WTC11 (cell line): ENCODE measurements at regions not wholly inside any gene's neighbourhood (a gene's known extent, or its start where the extent isn't known, plus 50 kb on each side); places are given as distances from the start of the nearest gene placed in this dataset.

Experiments
- ATAC-seq: fragments of 200-7000 bp; cut with Tn5 transposase; 2 replicates; pipeline ENCODE4 v1.10.0; 2021; ENCODE audit warnings: mild to moderate bottlenecking, moderate library complexity
- CTCF ChIA-PET: fragments of 300-600 bp; sonication (Branson Sonifier 250); formaldehyde crosslinking; loops from one replicate; lab custom pipeline; 2021; ENCODE audit warnings: antibody characterized with exemption; lab: Charles Lee
- POLR2A ChIA-PET: fragments of 350-600 bp; sonication (Branson Sonifier 250); formaldehyde crosslinking; loops from one replicate; lab custom pipeline; 2021; ENCODE audit warnings: antibody characterized with exemption; lab: Charles Lee
- DNase-seq: peaks from one replicate; pipeline ENCODE4 v3.0.0; 2021; ENCODE audit warnings: low spot score
- H3K27ac Mint-ChIP-seq: 2 replicates; pipeline ENCODE4 v1.8.0; 2021; ENCODE audit warnings: mixed read lengths
- H3K27me3 Mint-ChIP-seq: 2 replicates; pipeline ENCODE4 v1.8.0; 2021; ENCODE audit warnings: low read depth, mild to moderate bottlenecking, moderate library complexity, mixed read lengths
- H3K36me3 Mint-ChIP-seq: 2 replicates; pipeline ENCODE4 v1.8.0; 2021; ENCODE audit warnings: mixed read lengths
- H3K4me1 Mint-ChIP-seq: 2 replicates; pipeline ENCODE4 v1.8.0; 2022; ENCODE audit warnings: mixed read lengths
- H3K4me3 Mint-ChIP-seq: 2 replicates; pipeline ENCODE4 v1.8.0; 2021; ENCODE audit warnings: mild to moderate bottlenecking, moderate library complexity, mixed read lengths
- H3K9me3 Mint-ChIP-seq: 2 replicates; pipeline ENCODE4 v1.8.0; 2021; ENCODE audit warnings: mixed read lengths
- ATF3 ChIP-seq: sonication (generic); formaldehyde crosslinking; conservative IDR thresholded peaks from 2 replicates; pipeline ENCODE4 v1.8.1; 2022; ENCODE audit warnings: mild to moderate bottlenecking, missing genetic modification reagents
- CREM ChIP-seq: sonication (generic); formaldehyde crosslinking; IDR thresholded peaks from 2 replicates; pipeline ENCODE4 v1.8.1; 2022; ENCODE audit warnings: mild to moderate bottlenecking, missing genetic modification reagents, moderate library complexity
- E2F4 ChIP-seq: sonication (generic); formaldehyde crosslinking; IDR thresholded peaks from 2 replicates; pipeline ENCODE4 v1.8.1; 2022; ENCODE audit warnings: low read depth, mild to moderate bottlenecking, moderate library complexity, missing genetic modification reagents, borderline replicate concordance
- ETV6 ChIP-seq: sonication (generic); formaldehyde crosslinking; IDR thresholded peaks from 2 replicates; pipeline ENCODE4 v1.8.1; 2022; ENCODE audit warnings: mild to moderate bottlenecking, missing genetic modification reagents
- FOXK1 ChIP-seq: sonication (generic); formaldehyde crosslinking; IDR thresholded peaks from 2 replicates; pipeline ENCODE4 v1.8.0; 2022; ENCODE audit warnings: mild to moderate bottlenecking, moderate library complexity, missing genetic modification reagents
- GABPB1 ChIP-seq: sonication (generic); formaldehyde crosslinking; IDR thresholded peaks from 2 replicates; pipeline ENCODE4 v1.8.1; 2023; ENCODE audit warnings: mild to moderate bottlenecking, missing genetic modification reagents
- MAX ChIP-seq: sonication (generic); formaldehyde crosslinking; IDR thresholded peaks from 2 replicates; pipeline ENCODE4 v1.8.0; 2022; ENCODE audit warnings: mild to moderate bottlenecking, missing genetic modification reagents
- MYBL2 ChIP-seq: sonication (generic); formaldehyde crosslinking; IDR thresholded peaks from 2 replicates; pipeline ENCODE4 v1.8.1; 2023; ENCODE audit warnings: mild to moderate bottlenecking, moderate library complexity, missing genetic modification reagents
- NFE2L1 ChIP-seq: sonication (generic); formaldehyde crosslinking; IDR thresholded peaks from 2 replicates; pipeline ENCODE4 v1.8.1; 2023; ENCODE audit warnings: missing genetic modification reagents
- NFYB ChIP-seq: sonication (generic); formaldehyde crosslinking; conservative IDR thresholded peaks from 2 replicates; pipeline ENCODE4 v1.8.0; 2022; ENCODE audit warnings: low read depth, missing genetic modification reagents
- NR2C2 ChIP-seq: sonication (generic); formaldehyde crosslinking; IDR thresholded peaks from 2 replicates; pipeline ENCODE4 v1.8.0; 2022; ENCODE audit warnings: mild to moderate bottlenecking, missing genetic modification reagents
- OVOL2 ChIP-seq: fragments of 250-450 bp; sonication (Bioruptor Pico); IDR thresholded peaks from 2 replicates; pipeline ENCODE4 v1.9.0; 2021; ENCODE audit warnings: mild to moderate bottlenecking, borderline replicate concordance
- PRRX2 ChIP-seq: fragments of 250-450 bp; sonication (Bioruptor Pico); IDR thresholded peaks from 2 replicates; pipeline ENCODE4 v1.8.0; 2021; ENCODE audit warnings: mild to moderate bottlenecking
- TEAD1 ChIP-seq: sonication (generic); formaldehyde crosslinking; IDR thresholded peaks from 2 replicates; pipeline ENCODE4 v1.8.0; 2022; ENCODE audit warnings: mild to moderate bottlenecking, missing genetic modification reagents
- TEAD4 ChIP-seq: sonication (generic); formaldehyde crosslinking; IDR thresholded peaks from 2 replicates; pipeline ENCODE4 v1.8.0; 2022; ENCODE audit warnings: mild to moderate bottlenecking, missing genetic modification reagents
- USF1 ChIP-seq: sonication (generic); formaldehyde crosslinking; IDR thresholded peaks from 2 replicates; pipeline ENCODE4 v1.8.0; 2022; ENCODE audit warnings: mild to moderate bottlenecking, missing genetic modification reagents
- ZBTB21 ChIP-seq: sonication (generic); formaldehyde crosslinking; IDR thresholded peaks from 2 replicates; pipeline ENCODE4 v1.8.1; 2023; ENCODE audit warnings: mild to moderate bottlenecking, missing genetic modification reagents, borderline replicate concordance
- ZNF138 ChIP-seq: sonication (generic); formaldehyde crosslinking; conservative IDR thresholded peaks from 2 replicates; pipeline ENCODE4 v1.8.1; 2022; ENCODE audit warnings: mild to moderate bottlenecking, moderate library complexity, missing genetic modification reagents
- ZNF396 ChIP-seq: fragments of 250-450 bp; sonication (Bioruptor Pico); IDR thresholded peaks from 2 replicates; pipeline ENCODE4 v1.8.0; 2021; ENCODE audit warnings: mild to moderate bottlenecking, moderate library complexity, borderline replicate concordance
- ZNF416 ChIP-seq: fragments of 250-450 bp; sonication (Bioruptor Pico); IDR thresholded peaks from 2 replicates; pipeline ENCODE4 v1.9.0; 2021; ENCODE audit warnings: mild to moderate bottlenecking, inconsistent platforms
- ZNF423 ChIP-seq: fragments of 250-450 bp; sonication (Bioruptor Pico); IDR thresholded peaks from 2 replicates; pipeline ENCODE4 v2.1.2; 2022; ENCODE audit warnings: mild to moderate bottlenecking, moderate library complexity
- TF ChIP-seq, protein P1 (sequence below): fragments of 250-450 bp; sonication (Bioruptor Pico); IDR thresholded peaks from 2 replicates; pipeline ENCODE4 v1.8.0; 2021; ENCODE audit warnings: mild to moderate bottlenecking
- TF ChIP-seq, protein P2 (sequence below): fragments of 250-450 bp; sonication (Bioruptor Pico); IDR thresholded peaks from 2 replicates; pipeline ENCODE4 v2.1.2; 2022; ENCODE audit warnings: mild to moderate bottlenecking, moderate library complexity
- TF ChIP-seq, protein P3 (sequence below): sonication (generic); formaldehyde crosslinking; IDR thresholded peaks from 2 replicates; pipeline ENCODE4 v1.8.1; 2023; ENCODE audit warnings: mild to moderate bottlenecking, missing genetic modification reagents, moderate library complexity
- TF ChIP-seq, protein P4 (sequence below): fragments of 200-600 bp; IDR thresholded peaks from 2 replicates; pipeline ENCODE4 v1.8.0; 2022; ENCODE audit warnings: antibody characterized with exemption

GRCh38 chr5:33372721-33373472 is 67.9 kb upstream of the TARS1 start (continued):
- TF ChIP-seq MAX (CRISPR knock-in tag) (no peak), E2F4 (CRISPR knock-in tag) (no peak), ZNF416 (CRISPR knock-in tag) (no peak), TEAD1 (CRISPR knock-in tag) (no peak), CREM (CRISPR knock-in tag) (no peak), FOXK1 (CRISPR knock-in tag) (no peak), ETV6 (no peak)

DNA sequence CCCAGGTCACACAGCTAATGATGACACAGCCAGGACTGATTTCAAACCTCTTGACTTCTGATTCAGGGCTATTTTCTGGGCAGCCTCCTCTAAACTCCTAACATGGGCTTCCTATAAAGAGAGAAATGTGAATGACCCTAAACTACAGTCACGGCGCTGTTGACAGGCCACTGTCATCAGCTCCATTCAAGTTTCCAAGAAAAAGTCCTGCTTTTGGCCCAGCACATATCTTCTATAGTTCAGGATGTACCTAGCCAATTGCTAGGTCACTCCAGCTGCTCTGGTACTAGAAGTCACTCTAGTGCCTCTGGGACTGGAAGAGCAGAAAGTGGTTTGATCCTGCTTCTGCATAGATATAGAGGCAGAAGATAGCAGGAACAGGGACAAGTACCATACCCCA is 64.9 kb upstream of the TARS1 start:
- H3K36me3 Mint-ChIP-seq, result no peaks in the 10 kb centered on the region
- H3K9me3 Mint-ChIP-seq, result peaks cover 9% of the 10 kb centered on the region
- no peak overlapping the region for H3K27ac Mint-ChIP-seq
- DNase-seq (no peak), ATAC-seq (no peak)
- peaks cover 3% of the 10 kb centered on the region; the same call in 1 of the 2 replicates for H3K4me1 Mint-ChIP-seq
- no peak for TF ChIP-seq NFYB (CRISPR knock-in tag)
- TF ChIP-seq NFE2L1 (CRISPR knock-in tag), result no peak
- no peak for TF ChIP-seq ATF3 (CRISPR knock-in tag)
- no peak for TF ChIP-seq NR2C2 (CRISPR knock-in tag)
- no peak for TF ChIP-seq ZNF138 (CRISPR knock-in tag)
- TF ChIP-seq, protein P1, sequence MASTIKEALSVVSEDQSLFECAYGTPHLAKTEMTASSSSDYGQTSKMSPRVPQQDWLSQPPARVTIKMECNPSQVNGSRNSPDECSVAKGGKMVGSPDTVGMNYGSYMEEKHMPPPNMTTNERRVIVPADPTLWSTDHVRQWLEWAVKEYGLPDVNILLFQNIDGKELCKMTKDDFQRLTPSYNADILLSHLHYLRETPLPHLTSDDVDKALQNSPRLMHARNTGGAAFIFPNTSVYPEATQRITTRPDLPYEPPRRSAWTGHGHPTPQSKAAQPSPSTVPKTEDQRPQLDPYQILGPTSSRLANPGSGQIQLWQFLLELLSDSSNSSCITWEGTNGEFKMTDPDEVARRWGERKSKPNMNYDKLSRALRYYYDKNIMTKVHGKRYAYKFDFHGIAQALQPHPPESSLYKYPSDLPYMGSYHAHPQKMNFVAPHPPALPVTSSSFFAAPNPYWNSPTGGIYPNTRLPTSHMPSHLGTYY (CRISPR knock-in tag), result no peak
- TF ChIP-seq ZBTB21, result no peak
- no peak for TF ChIP-seq OVOL2
- ChIA-PET POLR2A (no interaction called here), CTCF (no interaction called here)
- peaks cover 6% of the 10 kb centered on the region; the same call in 1 of the 2 replicates for H3K27me3 Mint-ChIP-seq
- H3K4me3 Mint-ChIP-seq, result no peak overlapping the region

GRCh38 chr5:33379757-33380156 is 61.0 kb upstream of the TARS1 start:
- ChIA-PET POLR2A (interaction anchor here (0.6 kb wide), 1 partner anchor 23 kb away, joined by 9 read pairs; no protein-coding TSS in a partner anchor), CTCF (interaction anchor here (0.6 to 1.7 kb wide), 10 partner anchors 9 to 690 kb away, joined by 3 to 11 read pairs (median 3); no protein-coding TSS in a partner anchor)
- ATAC-seq (peak; percentile 99), DNase-seq (peak; percentile 36)
- H3K27ac Mint-ChIP-seq, result no peak overlapping the region
- H3K9me3 Mint-ChIP-seq, result peaks cover 30% of the 10 kb centered on the region
- H3K4me1 Mint-ChIP-seq, result peaks cover 3% of the 10 kb centered on the region; the same call in 1 of the 2 replicates
- no peaks in the 10 kb centered on the region for H3K36me3 Mint-ChIP-seq
- H3K27me3 Mint-ChIP-seq, result peaks cover 7% of the 10 kb centered on the region
- TF ChIP-seq ZNF396 (CRISPR knock-in tag), result peak; percentile 64; the same call in 1 of the 2 replicates
- TF ChIP-seq NFYB (CRISPR knock-in tag), result no peak
- TF ChIP-seq GABPB1, result no peak
- TF ChIP-seq ZNF423, result 0 out of 2 replicates have a peak, but pooled peaks have one; percentile 19
- no peak for TF ChIP-seq TEAD4
- no peak for TF ChIP-seq MYBL2 (CRISPR knock-in tag)
- TF ChIP-seq, protein P2, sequence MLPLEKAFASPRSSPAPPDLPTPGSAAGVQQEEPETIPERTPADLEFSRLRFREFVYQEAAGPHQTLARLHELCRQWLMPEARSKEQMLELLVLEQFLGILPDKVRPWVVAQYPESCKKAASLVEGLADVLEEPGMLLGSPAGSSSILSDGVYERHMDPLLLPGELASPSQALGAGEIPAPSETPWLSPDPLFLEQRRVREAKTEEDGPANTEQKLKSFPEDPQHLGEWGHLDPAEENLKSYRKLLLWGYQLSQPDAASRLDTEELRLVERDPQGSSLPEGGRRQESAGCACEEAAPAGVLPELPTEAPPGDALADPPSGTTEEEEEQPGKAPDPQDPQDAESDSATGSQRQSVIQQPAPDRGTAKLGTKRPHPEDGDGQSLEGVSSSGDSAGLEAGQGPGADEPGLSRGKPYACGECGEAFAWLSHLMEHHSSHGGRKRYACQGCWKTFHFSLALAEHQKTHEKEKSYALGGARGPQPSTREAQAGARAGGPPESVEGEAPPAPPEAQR (CRISPR knock-in tag), result 0 out of 2 replicates have a peak, but pooled peaks have one; percentile 50
- TF ChIP-seq, protein P3, sequence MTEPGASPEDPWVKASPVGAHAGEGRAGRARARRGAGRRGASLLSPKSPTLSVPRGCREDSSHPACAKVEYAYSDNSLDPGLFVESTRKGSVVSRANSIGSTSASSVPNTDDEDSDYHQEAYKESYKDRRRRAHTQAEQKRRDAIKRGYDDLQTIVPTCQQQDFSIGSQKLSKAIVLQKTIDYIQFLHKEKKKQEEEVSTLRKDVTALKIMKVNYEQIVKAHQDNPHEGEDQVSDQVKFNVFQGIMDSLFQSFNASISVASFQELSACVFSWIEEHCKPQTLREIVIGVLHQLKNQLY (CRISPR knock-in tag), result no peak
- TF ChIP-seq USF1 (CRISPR knock-in tag), result no peak
- TF ChIP-seq PRRX2 (CRISPR knock-in tag), result no peak
- TF ChIP-seq, protein P4, sequence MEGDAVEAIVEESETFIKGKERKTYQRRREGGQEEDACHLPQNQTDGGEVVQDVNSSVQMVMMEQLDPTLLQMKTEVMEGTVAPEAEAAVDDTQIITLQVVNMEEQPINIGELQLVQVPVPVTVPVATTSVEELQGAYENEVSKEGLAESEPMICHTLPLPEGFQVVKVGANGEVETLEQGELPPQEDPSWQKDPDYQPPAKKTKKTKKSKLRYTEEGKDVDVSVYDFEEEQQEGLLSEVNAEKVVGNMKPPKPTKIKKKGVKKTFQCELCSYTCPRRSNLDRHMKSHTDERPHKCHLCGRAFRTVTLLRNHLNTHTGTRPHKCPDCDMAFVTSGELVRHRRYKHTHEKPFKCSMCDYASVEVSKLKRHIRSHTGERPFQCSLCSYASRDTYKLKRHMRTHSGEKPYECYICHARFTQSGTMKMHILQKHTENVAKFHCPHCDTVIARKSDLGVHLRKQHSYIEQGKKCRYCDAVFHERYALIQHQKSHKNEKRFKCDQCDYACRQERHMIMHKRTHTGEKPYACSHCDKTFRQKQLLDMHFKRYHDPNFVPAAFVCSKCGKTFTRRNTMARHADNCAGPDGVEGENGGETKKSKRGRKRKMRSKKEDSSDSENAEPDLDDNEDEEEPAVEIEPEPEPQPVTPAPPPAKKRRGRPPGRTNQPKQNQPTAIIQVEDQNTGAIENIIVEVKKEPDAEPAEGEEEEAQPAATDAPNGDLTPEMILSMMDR, result peak; percentile 80
- TF ChIP-seq, all 79 proteins: peak for 4
- H3K4me3 Mint-ChIP-seq, result no peak overlapping the region
